ENCODE measurements at regions not wholly inside any gene's neighbourhood (a gene's known extent, or its start where the extent isn't known, plus 50 kb on each side); places are given as distances from the start of the nearest gene placed in this dataset.

DNA sequence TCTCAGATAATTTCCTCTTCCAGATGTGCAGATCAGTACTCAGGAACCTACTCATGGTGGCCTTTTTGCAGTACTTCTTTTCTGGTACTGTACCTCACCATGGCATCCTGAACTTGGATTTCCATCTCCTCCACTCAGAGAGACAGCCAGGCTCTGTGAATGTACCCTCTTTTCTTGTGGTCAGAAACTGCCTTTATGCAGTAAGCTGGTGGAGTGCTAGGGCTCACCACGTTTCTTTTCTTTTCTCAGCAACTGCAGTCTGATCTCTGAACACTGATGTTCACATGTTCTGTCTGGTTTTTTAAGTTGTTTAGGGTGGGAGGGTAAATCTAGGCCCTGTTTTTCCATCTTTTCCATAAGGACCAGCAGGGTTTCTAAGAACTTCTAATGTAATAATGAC is 99.8 kb upstream of the NRXN3 start:
- no peak overlapping the region for H3K4me3 ChIP-seq
- 70% methylated on average over 1 of the region's 1 CpG for WGBS
- H3K4me1 ChIP-seq (replicated peaks) = no peaks in the 10 kb centered on the region
- H3K36me3 ChIP-seq = no peaks in the 10 kb centered on the region
- no peak for DNase-seq (ENCODE audit: low spot score)
- TF ChIP-seq POLR2AphosphoS5 (IDR thresholded peaks at IDR 0.05) (no peak), POLR2A (IDR thresholded peaks at IDR 0.05) (no peak)
- TF ChIP-seq, protein P1, sequence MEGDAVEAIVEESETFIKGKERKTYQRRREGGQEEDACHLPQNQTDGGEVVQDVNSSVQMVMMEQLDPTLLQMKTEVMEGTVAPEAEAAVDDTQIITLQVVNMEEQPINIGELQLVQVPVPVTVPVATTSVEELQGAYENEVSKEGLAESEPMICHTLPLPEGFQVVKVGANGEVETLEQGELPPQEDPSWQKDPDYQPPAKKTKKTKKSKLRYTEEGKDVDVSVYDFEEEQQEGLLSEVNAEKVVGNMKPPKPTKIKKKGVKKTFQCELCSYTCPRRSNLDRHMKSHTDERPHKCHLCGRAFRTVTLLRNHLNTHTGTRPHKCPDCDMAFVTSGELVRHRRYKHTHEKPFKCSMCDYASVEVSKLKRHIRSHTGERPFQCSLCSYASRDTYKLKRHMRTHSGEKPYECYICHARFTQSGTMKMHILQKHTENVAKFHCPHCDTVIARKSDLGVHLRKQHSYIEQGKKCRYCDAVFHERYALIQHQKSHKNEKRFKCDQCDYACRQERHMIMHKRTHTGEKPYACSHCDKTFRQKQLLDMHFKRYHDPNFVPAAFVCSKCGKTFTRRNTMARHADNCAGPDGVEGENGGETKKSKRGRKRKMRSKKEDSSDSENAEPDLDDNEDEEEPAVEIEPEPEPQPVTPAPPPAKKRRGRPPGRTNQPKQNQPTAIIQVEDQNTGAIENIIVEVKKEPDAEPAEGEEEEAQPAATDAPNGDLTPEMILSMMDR (IDR thresholded peaks at IDR 0.05) = no peak
- no peaks in the 10 kb centered on the region for H3K27me3 ChIP-seq (replicated peaks; ENCODE audit: insufficient read depth)
- H3K9me3 ChIP-seq = no peaks in the 10 kb centered on the region
- no peak overlapping the region for H3K27ac ChIP-seq
- intact Hi-C loops (cut with DNase I) = no loop called here

GRCh38 chr14:78071016-78071549 is 99.1 kb upstream of the NRXN3 start:
- Histone ChIP-seq H3K36me3 (no peaks in the 10 kb centered on the region), H3K4me3 (no peak overlapping the region), H3K27me3 (replicated peaks; ENCODE audit: insufficient read depth) (no peaks in the 10 kb centered on the region), H3K27ac (no peak overlapping the region), H3K9me3 (no peaks in the 10 kb centered on the region), H3K4me1 (replicated peaks) (no peaks in the 10 kb centered on the region)
- TF ChIP-seq POLR2A (IDR thresholded peaks at IDR 0.05) (no peak), POLR2AphosphoS5 (IDR thresholded peaks at IDR 0.05) (no peak)
- TF ChIP-seq, protein P1 (IDR thresholded peaks at IDR 0.05) = no peak
- WGBS = 81% methylated on average over 3 of the region's 3 CpGs
- intact Hi-C loops (cut with DNase I) = no loop called here
- no peak for DNase-seq (ENCODE audit: low spot score)

- H3K27me3 ChIP-seq (replicated peaks; ENCODE audit: insufficient read depth) = no peaks in the 10 kb centered on the region
- H3K27ac ChIP-seq = no peak overlapping the region
- no peaks in the 10 kb centered on the region for H3K4me1 ChIP-seq (replicated peaks)
- H3K9me3 ChIP-seq = no peaks in the 10 kb centered on the region
- H3K36me3 ChIP-seq = no peaks in the 10 kb centered on the region
- no peak overlapping the region for H3K4me3 ChIP-seq
- no peak for TF ChIP-seq POLR2AphosphoS5 (IDR thresholded peaks at IDR 0.05)
- no peak for TF ChIP-seq POLR2A (IDR thresholded peaks at IDR 0.05)
- TF ChIP-seq, protein P1 (IDR thresholded peaks at IDR 0.05) = no peak
- intact Hi-C loops (cut with DNase I) = no loop called here
- WGBS = 72% methylated on average over 5 of the region's 5 CpGs
- no peak for DNase-seq (ENCODE audit: low spot score)
Observed at GRCh38 chr14:78073028-78073427, 97.1 kb upstream of the NRXN3 start.

GRCh38 chr14:78074561-78074960 is 95.6 kb upstream of the NRXN3 start:
- Histone ChIP-seq H3K36me3 (no peaks in the 10 kb centered on the region), H3K4me3 (no peak overlapping the region), H3K9me3 (no peaks in the 10 kb centered on the region), H3K4me1 (replicated peaks) (no peaks in the 10 kb centered on the region), H3K27ac (no peak overlapping the region), H3K27me3 (replicated peaks; ENCODE audit: insufficient read depth) (no peaks in the 10 kb centered on the region)
- intact Hi-C loops (cut with DNase I) = no loop called here
- TF ChIP-seq, protein P1 (IDR thresholded peaks at IDR 0.05) = no peak
- no peak for DNase-seq (ENCODE audit: low spot score)
- WGBS = 20% methylated on average over 5 of the region's 5 CpGs

GRCh38 chr14:78075033-78075432 is 95.1 kb upstream of the NRXN3 start:
- no peaks in the 10 kb centered on the region for H3K27me3 ChIP-seq (replicated peaks; ENCODE audit: insufficient read depth)
- no peaks in the 10 kb centered on the region for H3K36me3 ChIP-seq
- no peaks in the 10 kb centered on the region for H3K9me3 ChIP-seq
- no peak for DNase-seq (ENCODE audit: low spot score)
- no peaks in the 10 kb centered on the region for H3K4me1 ChIP-seq (replicated peaks)
- TF ChIP-seq, protein P1 (IDR thresholded peaks at IDR 0.05) = no peak
- TF ChIP-seq POLR2AphosphoS5 (IDR thresholded peaks at IDR 0.05) (no peak), POLR2A (IDR thresholded peaks at IDR 0.05) (no peak)
- WGBS = 66% methylated on average over 4 of the region's 4 CpGs
- no peak overlapping the region for H3K27ac ChIP-seq
- intact Hi-C loops (cut with DNase I) = no loop called here
- H3K4me3 ChIP-seq = no peak overlapping the region
